HCT116 (cell line): ENCODE measurements at regions not wholly inside any gene's neighbourhood (a gene's known extent, or its start where the extent isn't known, plus 50 kb on each side); places are given as distances from the start of the nearest gene placed in this dataset.

Experiments
- ATAC-seq: fragments of 200-7000 bp; cut with Tn5 transposase; 2 replicates; pipeline ENCODE4 v1.9.1; 2020; ENCODE audit warnings: mild to moderate bottlenecking, moderate library complexity
- BruUV-seq: library from RNA; stranded (reverse); fragments of 400-500 nt; replicated peaks from 2 replicates; lab custom pipeline; 2021; lab: Mats Ljungman, UMichigan
- CTCF ChIA-PET: fragments of 300-600 bp; sonication (Branson Sonifier 250); formaldehyde crosslinking; loops from one replicate; lab custom pipeline; 2021; ENCODE audit warnings: antibody characterized with exemption; lab: Charles Lee
- POLR2A ChIA-PET: fragments of 300-600, 350-600 bp; sonication (Branson Sonifier 250); formaldehyde crosslinking; loops from one replicate; lab custom pipeline; 2021; ENCODE audit warnings: antibody characterized with exemption; lab: Charles Lee
- RAD21 ChIA-PET, 2 experiments: fragments of 300-600 bp; sonication (Branson Sonifier 250); formaldehyde crosslinking; loops; one replicate each; lab custom pipeline; 2023; ENCODE audit warnings: low total read pairs in 2 of 2; ENCODE audit not compliant: uncharacterized antibody in 2 of 2, unreplicated experiment in 2 of 2, low non-redundant PET in 1 of 2; lab: Charles Lee
- DNase-seq: peaks from one replicate; pipeline ENCODE4 v3.0.0-alpha.2; 2010; ENCODE audit warnings: low read depth, low spot score
- H2AFZ ChIP-seq: fragments of 200-600 bp; shearing (Covaris generic), sonication (generic); 2 replicates; pipeline ENCODE4 v1.6.1; 2017; ENCODE audit warnings: low read depth, mixed run types, mixed read lengths, antibody characterized with exemption, low read length; ENCODE audit not compliant: poor library complexity, severe bottlenecking
- H3K27ac ChIP-seq: 2 replicates; pipeline ENCODE4 v1.5.1; 2012; ENCODE audit warnings: low read depth, low read length
- H3K27me3 ChIP-seq: fragments of 200-600 bp; sonication (generic); 2 replicates; pipeline ENCODE4 v1.6.1; 2016; ENCODE audit warnings: mixed run types, low read length, mixed read lengths; ENCODE audit not compliant: insufficient read depth
- H3K36me3 ChIP-seq, 2 experiments: fragments of 200-500 bp in 1 of 2; fragments of 200-600 bp in 1 of 2; sonication (Bioruptor generic) in 1 of 2; sonication (generic) in 1 of 2; 2 replicates each; pipeline versions ENCODE4 v1.5.1 to v1.6.1; 2014 to 2016; ENCODE audit warnings: low read length in 2 of 2, inconsistent platforms in 1 of 2, mixed read lengths in 1 of 2, mixed run types in 1 of 2; ENCODE audit not compliant: insufficient read depth in 2 of 2, control insufficient read depth in 1 of 2
- H3K4me1 ChIP-seq, 2 experiments: fragments of 200-600 bp in 1 of 2; sonication (generic) in 1 of 2; 2 replicates each; pipeline versions ENCODE4 v1.5.1 to v1.6.1; 2012 to 2017; ENCODE audit warnings: low read length in 2 of 2, inconsistent platforms in 1 of 2, mild to moderate bottlenecking in 1 of 2, mixed read lengths in 1 of 2, mixed run types in 1 of 2, moderate library complexity in 1 of 2; ENCODE audit not compliant: insufficient read depth in 2 of 2, control insufficient read depth in 1 of 2
- H3K4me2 ChIP-seq: fragments of 200-600 bp; sonication (generic); 2 replicates; pipeline ENCODE4 v1.6.1; 2017; ENCODE audit warnings: mixed run types, low read length, mixed read lengths
- H3K4me3 ChIP-seq, 2 experiments: fragments of 200-600 bp in 1 of 2; sonication (generic) in 1 of 2; replicated peaks in 1 of 2; 2 replicates each; pipeline ENCODE4 v1.5.1; 2011 to 2016; ENCODE audit warnings: low read length in 2 of 2, control low read depth in 1 of 2, low read depth in 1 of 2, mild to moderate bottlenecking in 1 of 2, mixed read lengths in 1 of 2, mixed run types in 1 of 2
- H3K79me2 ChIP-seq: fragments of 200-600 bp; sonication (generic); 2 replicates; pipeline ENCODE4 v1.6.1; 2017; ENCODE audit warnings: mild to moderate bottlenecking, mixed run types, low read length, moderate library complexity, mixed read lengths; ENCODE audit not compliant: insufficient read depth
- H3K9ac ChIP-seq: fragments of 200-600 bp; sonication (generic); 2 replicates; pipeline ENCODE4 v1.6.1; 2016; ENCODE audit warnings: low read length, mixed read lengths
- H3K9me2 ChIP-seq: fragments of 200-600 bp; sonication (generic), shearing (Covaris generic); 2 replicates; pipeline ENCODE4 v1.6.1; 2017; ENCODE audit warnings: mixed run types, mild to moderate bottlenecking, moderate library complexity; ENCODE audit not compliant: insufficient read depth
- H3K9me3 ChIP-seq, 2 experiments: fragments of 200-500 bp in 1 of 2; fragments of 200-600 bp in 1 of 2; sonication (Bioruptor generic) in 1 of 2; sonication (generic) in 1 of 2; 2 replicates each; pipeline ENCODE4 v1.6.1; 2014 to 2017; ENCODE audit warnings: low read length in 2 of 2, mixed read lengths in 2 of 2, inconsistent platforms in 1 of 2, low read depth in 1 of 2, mild to moderate bottlenecking in 1 of 2, mixed run types in 1 of 2, moderate library complexity in 1 of 2; ENCODE audit not compliant: control insufficient read depth in 1 of 2, insufficient read depth in 1 of 2
- H4K20me1 ChIP-seq: fragments of 200-600 bp; sonication (generic), shearing (Covaris generic); 2 replicates; pipeline ENCODE4 v1.6.1; 2017; ENCODE audit warnings: mixed run types, mild to moderate bottlenecking, moderate library complexity; ENCODE audit not compliant: insufficient read depth
- CBX3 ChIP-seq: IDR thresholded peaks from 2 replicates; pipeline ENCODE4 v1.6.1; 2012; ENCODE audit warnings: low read depth
- CEBPB ChIP-seq: IDR thresholded peaks from 2 replicates; pipeline ENCODE4 v1.6.1; 2012; ENCODE audit warnings: low read depth
- CTCF ChIP-seq, 3 experiments: fragments of 200-600 bp in 1 of 3; sonication (generic) in 1 of 3; IDR thresholded peaks in 2 of 3; conservative IDR thresholded peaks in 1 of 3; 2 replicates each; pipeline ENCODE4 v1.5.1; 2012 to 2017; ENCODE audit warnings: low read depth in 2 of 3, low read length in 2 of 3, antibody characterized with exemption in 1 of 3, borderline replicate concordance in 1 of 3, control low read depth in 1 of 3, mild to moderate bottlenecking in 1 of 3, mixed read lengths in 1 of 3, mixed run types in 1 of 3, moderate library complexity in 1 of 3; ENCODE audit not compliant: insufficient read depth in 1 of 3
- EZH2phosphoT487 ChIP-seq: fragments of 200-600 bp; IDR thresholded peaks from 2 replicates; pipeline ENCODE4 v1.6.1; 2018; ENCODE audit warnings: antibody characterized with exemption, borderline replicate concordance
- FOSL1 ChIP-seq: IDR thresholded peaks from 2 replicates; pipeline ENCODE4 v1.6.1; 2012; ENCODE audit warnings: low read depth
- MAX ChIP-seq: IDR thresholded peaks from 2 replicates; pipeline ENCODE4 v1.6.1; 2012
- POLR2A ChIP-seq: IDR thresholded peaks from 2 replicates; pipeline ENCODE4 v1.7.0; 2011; ENCODE audit warnings: borderline replicate concordance; ENCODE audit not compliant: insufficient read depth, insufficient read length; ENCODE audit errors: extremely low read depth
- RAD21 ChIP-seq: IDR thresholded peaks from 2 replicates; pipeline ENCODE4 v1.6.1; 2012; ENCODE audit warnings: low read depth, mild to moderate bottlenecking
- REST ChIP-seq: IDR thresholded peaks from 2 replicates; pipeline ENCODE4 v1.6.1; 2012; ENCODE audit warnings: low read depth
- SIN3A ChIP-seq: IDR thresholded peaks from 2 replicates; pipeline ENCODE4 v1.6.1; 2012; ENCODE audit warnings: low read depth
- SRF ChIP-seq: IDR thresholded peaks from 2 replicates; pipeline ENCODE4 v1.6.1; 2012; ENCODE audit warnings: low read depth
- TCF7L2 ChIP-seq: IDR thresholded peaks from 2 replicates; pipeline ENCODE4 v1.7.0; 2011; ENCODE audit warnings: borderline replicate concordance, inconsistent platforms; ENCODE audit not compliant: insufficient read depth, insufficient read length; ENCODE audit errors: extremely low read depth
- ZFX ChIP-seq: fragments of 450-650 bp; IDR thresholded peaks from 2 replicates; pipeline ENCODE4 v1.6.1; 2017
- intact Hi-C: fragments of 100-400 bp; cut with micrococcal nuclease; formaldehyde crosslinking; loops from 2 replicates; pipeline ENCODE4 v1.10.0; 2022

GRCh38 chr5:117262572-117263131 lies 688.0 kb upstream of the SEMA6A start:
- peaks cover 0 to 6% of the 10 kb centered on the region in 2 experiments; a peak in 1 of 4 replicates for H3K4me1 ChIP-seq
- TF ChIP-seq CTCF (IDR thresholded peaks at IDR 0.05 in 2 of 3, conservative IDR thresholded peaks at IDR 0.05 in 1 of 3; ENCODE audit: borderline replicate concordance in 1 of 3, insufficient read depth in 1 of 3, low read depth in 2 of 3, low read length in 2 of 3): no peak
- no peaks in the 10 kb centered on the region for H4K20me1 ChIP-seq
- H3K4me3 ChIP-seq: no peak overlapping the region
- ChIA-PET CTCF (no interaction called here), RAD21 (no interaction called here), POLR2A (no interaction called here)
- BruUV-seq: no TSS peak
- no peaks in the 10 kb centered on the region for H3K9me3 ChIP-seq
- H3K36me3 ChIP-seq: no peaks in the 10 kb centered on the region
- no peaks in the 10 kb centered on the region for H3K79me2 ChIP-seq
- no peak overlapping the region for H3K4me2 ChIP-seq
- no peak for DNase-seq
- no peak overlapping the region for H2AFZ ChIP-seq
- ATAC-seq: no peak
- H3K9me2 ChIP-seq: no peaks in the 10 kb centered on the region
- H3K27ac ChIP-seq: no peak overlapping the region
- no peaks in the 10 kb centered on the region for H3K27me3 ChIP-seq
- intact Hi-C loops: no loop called here
- no peak overlapping the region for H3K9ac ChIP-seq

GRCh38 chr5:117261948-117262571 lies 687.4 kb upstream of the SEMA6A start:
- ChIA-PET CTCF (no interaction called here), POLR2A (no interaction called here), RAD21 (no interaction called here)
- Histone ChIP-seq H3K9me2 (no peaks in the 10 kb centered on the region; the same call in 1 of the 2 replicates), H3K27me3 (no peaks in the 10 kb centered on the region), H3K4me1 (peaks cover 0 to 6% of the 10 kb centered on the region in 2 experiments; a peak in 1 of 4 replicates), H3K4me2 (no peak overlapping the region), H4K20me1 (no peaks in the 10 kb centered on the region), H3K4me3 (no peak overlapping the region), H3K9me3 (no peaks in the 10 kb centered on the region), H3K79me2 (no peaks in the 10 kb centered on the region), H3K36me3 (no peaks in the 10 kb centered on the region), H3K27ac (no peak overlapping the region), H2AFZ (no peak overlapping the region), H3K9ac (no peak overlapping the region)
- DNase-seq (no peak), ATAC-seq (no peak)
- intact Hi-C loops: no loop called here
- BruUV-seq: no TSS peak
- no peak for TF ChIP-seq TCF7L2
- TF ChIP-seq POLR2A: no peak
- no peak for TF ChIP-seq MAX
- no peak for TF ChIP-seq CEBPB
- no peak for TF ChIP-seq CBX3
- no peak for TF ChIP-seq SIN3A
- TF ChIP-seq RAD21: no peak
- TF ChIP-seq EZH2phosphoT487: no peak
- no peak for TF ChIP-seq SRF
- TF ChIP-seq REST: no peak
- no peak for TF ChIP-seq ZFX
- no peak for TF ChIP-seq FOSL1
